ENCODE measurements at regions not wholly inside any gene's neighbourhood (a gene's known extent, or its start where the extent isn't known, plus 50 kb on each side); places are given as distances from the start of the nearest gene placed in this dataset.
A peak's percentile ranks its signal among the peaks of the same experiment; 100 is the strongest.

- DNase-seq (ENCODE audit: low spot score) (no peak), ATAC-seq (ENCODE audit: low FRiP score) (no peak)
- no peak for TF ChIP-seq CTCF (IDR thresholded peaks at IDR 0.05)
Measured at GRCh38 chr6:139766796-139767195, 392.3 kb upstream of the CITED2 start.

GRCh38 chr6:139765825-139766285, 391.4 kb upstream of the CITED2 start:
- DNase-seq (ENCODE audit: low spot score), result no peak
- no peak for TF ChIP-seq CTCF (IDR thresholded peaks at IDR 0.05)
- ATAC-seq (ENCODE audit: low FRiP score), result no peak

GRCh38 chr6:139764498-139764986, 390.1 kb upstream of the CITED2 start:
- DNase-seq (ENCODE audit: low spot score), result no peak
- peak; percentile 95 for ATAC-seq (ENCODE audit: low FRiP score)
- no peak for TF ChIP-seq CTCF (IDR thresholded peaks at IDR 0.05)

- ATAC-seq (ENCODE audit: low FRiP score), result no peak
- TF ChIP-seq CTCF (IDR thresholded peaks at IDR 0.05), result no peak
- no peak for DNase-seq (ENCODE audit: low spot score)
Measured at GRCh38 chr6:139763468-139764210, 389.2 kb upstream of the CITED2 start.

- no peak for DNase-seq (ENCODE audit: low spot score)
- no peak for TF ChIP-seq CTCF (IDR thresholded peaks at IDR 0.05)
- ATAC-seq (ENCODE audit: low FRiP score), result no peak
Measured at GRCh38 chr6:139762587-139763031, 388.2 kb upstream of the CITED2 start.

- no peak for ATAC-seq (ENCODE audit: low FRiP score)
- TF ChIP-seq CTCF (IDR thresholded peaks at IDR 0.05), result no peak
- no peak for DNase-seq (ENCODE audit: low spot score)
Measured at GRCh38 chr6:139760128-139760527, 385.7 kb upstream of the CITED2 start.

- no peak for TF ChIP-seq CTCF (IDR thresholded peaks at IDR 0.05)
- DNase-seq (ENCODE audit: low spot score) (no peak), ATAC-seq (ENCODE audit: low FRiP score) (no peak)
Measured at GRCh38 chr6:139759086-139759485, 384.6 kb upstream of the CITED2 start.
